SU-DHL-6 (cell line): ENCODE measurements at regions not wholly inside any gene's neighbourhood (a gene's known extent, or its start where the extent isn't known, plus 50 kb on each side); places are given as distances from the start of the nearest gene placed in this dataset.

Experiments used
- H2AFZ ChIP-seq: fragments of 200-600 bp; sonication (generic); 2 replicates; pipeline ENCODE4 v1.6.1; 2014; ENCODE audit warnings: low read depth, mild to moderate bottlenecking, moderate library complexity, mixed read lengths, antibody characterized with exemption, low read length; ENCODE audit not compliant: severe bottlenecking
- H3F3A ChIP-seq: fragments of 200-600 bp; shearing (Covaris generic); 2 replicates; pipeline ENCODE4 v1.6.0; 2016; ENCODE audit warnings: antibody characterized with exemption, mild to moderate bottlenecking; ENCODE audit not compliant: insufficient read depth
- H3K27ac ChIP-seq: fragments of 200-600 bp; sonication (generic); 2 replicates; pipeline ENCODE4 v1.5.1; 2016; ENCODE audit warnings: low read depth, mild to moderate bottlenecking, low read length, moderate library complexity, mixed read lengths
- H3K27me3 ChIP-seq: fragments of 200-600 bp; sonication (generic), shearing (Covaris generic); 2 replicates; pipeline ENCODE4 v1.6.0; 2014; ENCODE audit warnings: mild to moderate bottlenecking, low read length
- H3K36me3 ChIP-seq: fragments of 200-600 bp; sonication (generic); 2 replicates; pipeline ENCODE4 v1.6.1; 2014; ENCODE audit warnings: mild to moderate bottlenecking, low read length, mixed read lengths
- H3K4me2 ChIP-seq: fragments of 300-600, 200-600 bp; shearing (Covaris generic), sonication (generic); 2 replicates; pipeline ENCODE4 v1.6.0; 2014; ENCODE audit warnings: low read length, low read depth, mild to moderate bottlenecking; ENCODE audit not compliant: poor library complexity, severe bottlenecking
- H3K4me3 ChIP-seq: fragments of 200-600 bp; sonication (generic); 2 replicates; pipeline ENCODE4 v1.5.1; 2014; ENCODE audit warnings: antibody characterized with exemption, low read length, mild to moderate bottlenecking, mixed read lengths; ENCODE audit not compliant: insufficient read depth, poor library complexity, severe bottlenecking
- H3K79me2 ChIP-seq: fragments of 200-600 bp; sonication (generic); 2 replicates; pipeline ENCODE4 v1.6.1; 2014; ENCODE audit warnings: mild to moderate bottlenecking, low read length, moderate library complexity; ENCODE audit not compliant: insufficient read depth
- H3K9ac ChIP-seq: fragments of 200-600 bp; sonication (generic); 2 replicates; pipeline ENCODE4 v1.7.0; 2014; ENCODE audit warnings: mild to moderate bottlenecking, low read length
- H3K9me2 ChIP-seq: fragments of 200-600 bp; sonication (generic); replicated peaks from 2 replicates; pipeline ENCODE4 v1.6.1; 2014; ENCODE audit warnings: low read length; ENCODE audit not compliant: insufficient read depth
- H3K9me3 ChIP-seq: fragments of 200-600 bp; sonication (generic); 2 replicates; pipeline ENCODE4 v1.6.1; 2014; ENCODE audit warnings: low read length, mixed read lengths; ENCODE audit not compliant: insufficient read depth
- H4K20me1 ChIP-seq: fragments of 200-600 bp; sonication (generic); 2 replicates; pipeline ENCODE4 v1.6.1; 2014; ENCODE audit warnings: low read depth, mild to moderate bottlenecking, antibody characterized with exemption, low read length, moderate library complexity, mixed read lengths
- EZH2phosphoT487 ChIP-seq: fragments of 200-600 bp; sonication (generic), shearing (Covaris generic); conservative IDR thresholded peaks from 2 replicates; pipeline ENCODE4 v1.6.1; 2018; ENCODE audit warnings: mild to moderate bottlenecking, antibody characterized with exemption, low read length, moderate library complexity, mixed read lengths
- TF ChIP-seq, protein P1 (sequence below): fragments of 200-600 bp; sonication (generic); IDR thresholded peaks from one replicate; pipeline ENCODE4 v1.5.1; 2017; ENCODE audit warnings: antibody characterized with exemption, mild to moderate bottlenecking, low read length, moderate library complexity; ENCODE audit not compliant: insufficient read depth, poor library complexity, severe bottlenecking

DNA sequence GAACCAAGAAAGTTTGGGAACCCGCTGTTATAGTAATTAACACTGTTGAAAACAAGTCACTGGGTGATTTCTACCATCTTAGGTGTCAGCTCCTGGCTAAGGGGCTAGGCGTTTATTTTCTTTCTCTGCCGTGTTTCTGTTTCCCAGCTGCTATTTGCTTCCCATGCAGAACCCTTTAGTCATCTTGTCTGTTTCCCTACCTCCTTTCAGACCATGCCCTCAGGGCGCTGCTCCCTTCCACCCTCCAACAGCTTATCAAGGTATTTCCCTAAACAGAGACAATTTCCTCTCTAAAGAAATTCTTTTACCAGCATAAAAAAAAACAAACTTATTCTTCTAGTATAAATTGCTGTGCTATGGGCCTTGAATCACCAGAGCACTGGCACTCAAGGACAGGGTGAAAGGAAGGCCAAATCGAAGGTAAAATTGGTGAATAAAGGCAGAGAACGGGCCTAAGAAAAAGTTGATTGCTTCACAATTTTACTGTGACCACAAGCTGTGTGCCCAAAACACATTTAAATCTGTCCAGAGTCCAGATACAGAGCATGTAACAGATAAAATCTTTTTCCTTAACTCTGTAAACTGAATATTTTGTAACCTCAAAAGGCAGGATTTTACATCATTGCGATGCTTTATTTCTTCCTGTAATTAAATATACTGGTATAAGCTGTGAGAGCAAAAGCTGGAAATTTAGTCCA is 319.2 kb downstream of the ZNF621 start:
- no peak overlapping the region for H3K27ac ChIP-seq

DNA sequence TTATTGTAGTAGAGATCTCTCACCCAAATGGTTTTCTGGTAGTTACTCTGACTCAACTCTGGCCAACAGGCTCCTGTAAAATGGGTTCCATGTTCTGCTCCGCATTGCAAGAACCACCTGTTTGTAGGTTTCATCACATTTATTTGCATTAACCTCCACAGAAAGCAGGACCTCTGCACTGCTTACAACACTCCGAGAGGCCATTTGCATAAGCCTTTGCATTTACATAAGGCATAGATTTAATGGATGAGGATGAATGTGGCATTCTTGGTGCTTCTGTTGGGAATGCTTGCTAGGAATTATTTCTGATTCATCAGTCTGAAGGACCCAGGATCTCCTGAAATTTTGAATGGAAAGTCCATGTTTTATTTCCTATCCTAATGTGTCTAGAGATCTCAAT is 320.1 kb downstream of the ZNF621 start:
- no peaks in the 10 kb centered on the region for H3K36me3 ChIP-seq
- no peaks in the 10 kb centered on the region for H3F3A ChIP-seq
- H2AFZ ChIP-seq, result no peak overlapping the region
- no peak overlapping the region for H3K4me2 ChIP-seq
- H3K9ac ChIP-seq, result no peak overlapping the region
- no peaks in the 10 kb centered on the region for H3K27me3 ChIP-seq
- H3K27ac ChIP-seq, result no peak overlapping the region
- H3K79me2 ChIP-seq, result no peaks in the 10 kb centered on the region
- H3K9me3 ChIP-seq, result no peaks in the 10 kb centered on the region
- H3K4me3 ChIP-seq, result no peak overlapping the region
- TF ChIP-seq, protein P1, sequence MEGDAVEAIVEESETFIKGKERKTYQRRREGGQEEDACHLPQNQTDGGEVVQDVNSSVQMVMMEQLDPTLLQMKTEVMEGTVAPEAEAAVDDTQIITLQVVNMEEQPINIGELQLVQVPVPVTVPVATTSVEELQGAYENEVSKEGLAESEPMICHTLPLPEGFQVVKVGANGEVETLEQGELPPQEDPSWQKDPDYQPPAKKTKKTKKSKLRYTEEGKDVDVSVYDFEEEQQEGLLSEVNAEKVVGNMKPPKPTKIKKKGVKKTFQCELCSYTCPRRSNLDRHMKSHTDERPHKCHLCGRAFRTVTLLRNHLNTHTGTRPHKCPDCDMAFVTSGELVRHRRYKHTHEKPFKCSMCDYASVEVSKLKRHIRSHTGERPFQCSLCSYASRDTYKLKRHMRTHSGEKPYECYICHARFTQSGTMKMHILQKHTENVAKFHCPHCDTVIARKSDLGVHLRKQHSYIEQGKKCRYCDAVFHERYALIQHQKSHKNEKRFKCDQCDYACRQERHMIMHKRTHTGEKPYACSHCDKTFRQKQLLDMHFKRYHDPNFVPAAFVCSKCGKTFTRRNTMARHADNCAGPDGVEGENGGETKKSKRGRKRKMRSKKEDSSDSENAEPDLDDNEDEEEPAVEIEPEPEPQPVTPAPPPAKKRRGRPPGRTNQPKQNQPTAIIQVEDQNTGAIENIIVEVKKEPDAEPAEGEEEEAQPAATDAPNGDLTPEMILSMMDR, result no peak
- no peak for TF ChIP-seq EZH2phosphoT487
- H4K20me1 ChIP-seq, result no peaks in the 10 kb centered on the region
- no peaks in the 10 kb centered on the region; the same call in 1 of the 2 replicates for H3K9me2 ChIP-seq

More for the DNA sequence above, 319.2 kb downstream of the ZNF621 start:
- Histone ChIP-seq H3K4me2 (no peak overlapping the region), H3K36me3 (no peaks in the 10 kb centered on the region), H3K27me3 (no peaks in the 10 kb centered on the region), H3K9ac (no peak overlapping the region), H3K79me2 (no peaks in the 10 kb centered on the region), H2AFZ (no peak overlapping the region), H4K20me1 (no peaks in the 10 kb centered on the region), H3F3A (no peaks in the 10 kb centered on the region), H3K9me2 (no peaks in the 10 kb centered on the region; the same call in 1 of the 2 replicates), H3K9me3 (no peaks in the 10 kb centered on the region), H3K4me3 (no peak overlapping the region)
- no peak for TF ChIP-seq EZH2phosphoT487
- TF ChIP-seq, protein P1, result no peak

DNA sequence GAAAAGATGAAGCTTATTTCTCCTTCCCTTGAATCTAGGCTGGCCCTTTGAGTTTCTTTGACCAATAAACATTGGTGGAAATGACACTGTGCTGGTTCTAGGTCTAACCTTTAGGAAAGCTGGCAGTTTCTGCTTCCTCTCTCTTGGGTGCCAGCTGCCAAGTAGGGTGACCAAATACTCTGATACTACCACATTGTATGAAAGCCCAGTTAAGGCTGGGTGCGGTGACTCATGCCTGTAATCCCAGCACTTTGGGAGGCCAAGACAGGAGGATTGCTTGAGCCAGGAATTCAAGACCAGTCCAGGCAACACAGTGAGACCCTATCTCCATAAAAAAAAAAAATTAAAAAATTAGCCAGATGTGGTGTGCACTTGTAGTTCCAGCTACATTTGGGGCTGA is 320.7 kb downstream of the ZNF621 start:
- TF ChIP-seq EZH2phosphoT487, result no peak
- TF ChIP-seq, protein P1, result no peak
- Histone ChIP-seq H4K20me1 (no peaks in the 10 kb centered on the region), H3K9me3 (no peaks in the 10 kb centered on the region), H3K36me3 (no peaks in the 10 kb centered on the region), H3K4me3 (no peak overlapping the region), H3K4me2 (no peak overlapping the region), H3F3A (no peaks in the 10 kb centered on the region), H3K27ac (no peak overlapping the region), H3K9me2 (no peaks in the 10 kb centered on the region; the same call in 1 of the 2 replicates), H3K79me2 (no peaks in the 10 kb centered on the region), H3K27me3 (no peaks in the 10 kb centered on the region), H3K9ac (no peak overlapping the region), H2AFZ (no peak overlapping the region)
